ENCODE measurements at regions not wholly inside any gene's neighbourhood (a gene's known extent, or its start where the extent isn't known, plus 50 kb on each side); places are given as distances from the start of the nearest gene placed in this dataset.

DNA sequence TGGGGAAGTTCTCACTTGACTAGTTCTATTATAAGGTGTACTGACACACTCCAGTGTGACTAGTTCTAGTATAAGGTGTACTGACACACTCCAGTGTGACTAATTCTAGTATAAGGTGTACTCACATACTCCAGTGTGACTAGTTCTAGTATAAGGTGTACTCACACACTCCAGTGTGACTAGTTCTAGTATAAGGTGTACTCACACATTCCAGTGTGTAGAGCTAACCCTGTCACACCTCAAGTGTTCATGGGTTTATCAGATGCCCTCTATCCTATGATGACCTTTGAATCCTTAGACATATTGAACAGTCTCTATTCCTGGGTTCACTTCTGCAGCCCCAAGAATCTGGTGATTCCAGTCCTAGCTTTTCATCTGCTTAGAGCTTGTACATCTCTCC is 54.6 kb upstream of the MYO16 start:
- TF ChIP-seq, protein P1, sequence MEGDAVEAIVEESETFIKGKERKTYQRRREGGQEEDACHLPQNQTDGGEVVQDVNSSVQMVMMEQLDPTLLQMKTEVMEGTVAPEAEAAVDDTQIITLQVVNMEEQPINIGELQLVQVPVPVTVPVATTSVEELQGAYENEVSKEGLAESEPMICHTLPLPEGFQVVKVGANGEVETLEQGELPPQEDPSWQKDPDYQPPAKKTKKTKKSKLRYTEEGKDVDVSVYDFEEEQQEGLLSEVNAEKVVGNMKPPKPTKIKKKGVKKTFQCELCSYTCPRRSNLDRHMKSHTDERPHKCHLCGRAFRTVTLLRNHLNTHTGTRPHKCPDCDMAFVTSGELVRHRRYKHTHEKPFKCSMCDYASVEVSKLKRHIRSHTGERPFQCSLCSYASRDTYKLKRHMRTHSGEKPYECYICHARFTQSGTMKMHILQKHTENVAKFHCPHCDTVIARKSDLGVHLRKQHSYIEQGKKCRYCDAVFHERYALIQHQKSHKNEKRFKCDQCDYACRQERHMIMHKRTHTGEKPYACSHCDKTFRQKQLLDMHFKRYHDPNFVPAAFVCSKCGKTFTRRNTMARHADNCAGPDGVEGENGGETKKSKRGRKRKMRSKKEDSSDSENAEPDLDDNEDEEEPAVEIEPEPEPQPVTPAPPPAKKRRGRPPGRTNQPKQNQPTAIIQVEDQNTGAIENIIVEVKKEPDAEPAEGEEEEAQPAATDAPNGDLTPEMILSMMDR (conservative IDR thresholded peaks at IDR 0.05; ENCODE audit: low read depth, low read length) = no peak
- no peak for TF ChIP-seq EZH2phosphoT487 (IDR thresholded peaks at IDR 0.05; ENCODE audit: borderline replicate concordance, low read length)
- no peak for TF ChIP-seq EZH2 (IDR thresholded peaks at IDR 0.05; ENCODE audit: low read length, unreplicated experiment)
- Histone ChIP-seq H4K20me1 (ENCODE audit: low read length) (no peaks in the 10 kb centered on the region), H3K9me3 (ENCODE audit: low read length) (no peaks in the 10 kb centered on the region), H3K27me3 (ENCODE audit: low read length) (no peaks in the 10 kb centered on the region), H3F3A (ENCODE audit: low read length, unreplicated experiment) (no peaks in the 10 kb centered on the region), H3K36me3 (ENCODE audit: low read depth, low read length) (no peaks in the 10 kb centered on the region), H3K4me3 (ENCODE audit: low read length) (no peak overlapping the region), H3K9me2 (replicated peaks; ENCODE audit: low read length) (no peaks in the 10 kb centered on the region), H3K4me2 (ENCODE audit: low read length) (no peak overlapping the region), H3K27ac (ENCODE audit: low read length) (no peak overlapping the region), H3K4me1 (ENCODE audit: insufficient read depth, low read length) (no peaks in the 10 kb centered on the region), H3K9ac (ENCODE audit: low read length) (no peak overlapping the region), H2AFZ (ENCODE audit: low read length) (no peak overlapping the region), H3K79me2 (ENCODE audit: low read length) (no peaks in the 10 kb centered on the region)
- DNase-seq = no peak
- ChIA-PET CTCF (no interaction called here), POLR2A (ENCODE audit: unreplicated experiment) (no interaction called here)
- no TSS peak for BruUV-seq (replicated peaks)
- intact Hi-C loops (cut with micrococcal nuclease) = no loop called here
- no peak for ATAC-seq

DNA sequence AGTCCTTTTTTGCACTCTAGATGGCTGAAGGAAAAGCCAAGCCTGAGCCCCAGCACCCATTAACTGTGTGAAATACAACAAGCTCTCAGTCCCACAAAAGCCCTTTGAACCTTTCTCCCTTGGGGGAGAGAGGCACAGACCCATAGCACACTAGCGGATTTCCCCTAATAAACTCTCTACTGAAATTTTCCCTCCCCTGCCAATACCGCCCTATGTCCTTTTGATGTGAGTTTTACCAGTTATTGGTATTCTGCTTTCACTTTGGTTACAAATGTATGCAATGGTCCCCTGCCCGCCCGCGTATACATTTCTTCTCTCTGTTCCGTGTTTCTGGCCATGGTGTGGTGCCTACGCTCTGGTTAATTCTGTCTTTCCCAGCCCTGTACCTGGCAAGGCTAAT is 54.0 kb upstream of the MYO16 start:
- BruUV-seq (replicated peaks) = no TSS peak
- no peak for ATAC-seq
- Histone ChIP-seq H3K4me2 (ENCODE audit: low read length) (no peak overlapping the region), H3K27me3 (ENCODE audit: low read length) (no peaks in the 10 kb centered on the region), H3F3A (ENCODE audit: low read length, unreplicated experiment) (no peaks in the 10 kb centered on the region), H3K36me3 (ENCODE audit: low read depth, low read length) (no peaks in the 10 kb centered on the region), H3K9me3 (ENCODE audit: low read length) (no peaks in the 10 kb centered on the region), H3K4me3 (ENCODE audit: low read length) (no peak overlapping the region), H3K4me1 (ENCODE audit: insufficient read depth, low read length) (no peaks in the 10 kb centered on the region), H3K9ac (ENCODE audit: low read length) (no peak overlapping the region), H3K79me2 (ENCODE audit: low read length) (no peaks in the 10 kb centered on the region), H4K20me1 (ENCODE audit: low read length) (no peaks in the 10 kb centered on the region), H3K9me2 (replicated peaks; ENCODE audit: low read length) (no peaks in the 10 kb centered on the region), H2AFZ (ENCODE audit: low read length) (no peak overlapping the region), H3K27ac (ENCODE audit: low read length) (no peak overlapping the region)
- TF ChIP-seq EZH2phosphoT487 (IDR thresholded peaks at IDR 0.05; ENCODE audit: borderline replicate concordance, low read length) (no peak), EZH2 (IDR thresholded peaks at IDR 0.05; ENCODE audit: low read length, unreplicated experiment) (no peak)
- TF ChIP-seq, protein P1 (conservative IDR thresholded peaks at IDR 0.05; ENCODE audit: low read depth, low read length) = no peak
- ChIA-PET CTCF (no interaction called here), POLR2A (ENCODE audit: unreplicated experiment) (no interaction called here)
- intact Hi-C loops (cut with micrococcal nuclease) = no loop called here
- no peak for DNase-seq
